Colonic mucosa (tissue), 4 donors: ENCODE measurements at regions not wholly inside any gene's neighbourhood (a gene's known extent, or its start where the extent isn't known, plus 50 kb on each side); places are given as distances from the start of the nearest gene placed in this dataset.

Experiments
- DNase-seq: peaks from one replicate; pipeline ENCODE4 v3.0.0-alpha.2; 2020
- H3K27ac ChIP-seq: fragments of 200-600 bp; one replicate; pipeline ENCODE4 v1.8.0; 2021
- H3K27me3 ChIP-seq: fragments of 200-600 bp; one replicate; pipeline ENCODE4 v1.8.0; 2021
- H3K36me3 ChIP-seq: fragments of 200-600 bp; one replicate; pipeline ENCODE4 v1.8.0; 2021
- H3K4me1 ChIP-seq: fragments of 200-600 bp; one replicate; pipeline ENCODE4 v1.8.0; 2021; ENCODE audit warnings: mild to moderate bottlenecking
- H3K4me3 ChIP-seq: fragments of 200-600 bp; one replicate; pipeline ENCODE4 v1.8.0; 2021
- H3K9ac ChIP-seq, 2 donors: one replicate each; pipeline ENCODE4 v1.7.0; 2013; ENCODE audit warnings: control low read depth in 2 of 2, low read depth in 2 of 2, low read length in 2 of 2
- H3K9me3 ChIP-seq: fragments of 200-600 bp; one replicate; pipeline ENCODE4 v1.8.0; 2021
- CTCF ChIP-seq: fragments of 200-600 bp; IDR thresholded peaks from one replicate; pipeline ENCODE4 v1.8.0; 2022; ENCODE audit warnings: antibody characterized with exemption, mild to moderate bottlenecking
- intact Hi-C: fragments of 100-400 bp; cut with DNase I; formaldehyde crosslinking; loops from one replicate; pipeline ENCODE4 v1.14.1; 2022
- donor health status: healthy.
- donor health status: DM: no; HTN: no; CAD: no.
- donor health status: DM: no; HTN: no; CAD: no.

- no peaks in the 10 kb centered on the region for H3K36me3 ChIP-seq
- H3K9me3 ChIP-seq: no peaks in the 10 kb centered on the region
- no peaks in the 10 kb centered on the region for H3K27me3 ChIP-seq
- DNase-seq: no peak
- H3K4me3 ChIP-seq: no peak overlapping the region
- intact Hi-C loops: no loop called here
- no peak overlapping the region for H3K27ac ChIP-seq
- H3K4me1 ChIP-seq: no peaks in the 10 kb centered on the region
- TF ChIP-seq CTCF: no peak
- H3K9ac ChIP-seq: no peak overlapping the region
These were observed 72.6 kb upstream of the THBS2 start for GRCh38 chr6:169326067-169326799.

GRCh38 chr6:169324656-169325459 is 71.2 kb upstream of the THBS2 start:
- no peak for TF ChIP-seq CTCF
- Histone ChIP-seq H3K9ac (no peak overlapping the region), H3K4me3 (no peak overlapping the region), H3K27ac (no peak overlapping the region), H3K27me3 (no peaks in the 10 kb centered on the region), H3K9me3 (no peaks in the 10 kb centered on the region), H3K4me1 (no peaks in the 10 kb centered on the region), H3K36me3 (no peaks in the 10 kb centered on the region)
- intact Hi-C loops: no loop called here
- no peak for DNase-seq

- H3K9me3 ChIP-seq: no peaks in the 10 kb centered on the region
- H3K27me3 ChIP-seq: no peaks in the 10 kb centered on the region
- no peak overlapping the region for H3K4me3 ChIP-seq
- no peaks in the 10 kb centered on the region for H3K4me1 ChIP-seq
- no peak overlapping the region for H3K9ac ChIP-seq
- TF ChIP-seq CTCF: no peak
- no peak for DNase-seq
- no peaks in the 10 kb centered on the region for H3K36me3 ChIP-seq
- no peak overlapping the region for H3K27ac ChIP-seq
- intact Hi-C loops: no loop called here
These were observed 70.4 kb upstream of the THBS2 start for GRCh38 chr6:169324086-169324485.

- H3K9me3 ChIP-seq: no peaks in the 10 kb centered on the region
- no peak overlapping the region for H3K9ac ChIP-seq
- no peak for TF ChIP-seq CTCF
- no peak overlapping the region for H3K4me3 ChIP-seq
- H3K27me3 ChIP-seq: no peaks in the 10 kb centered on the region
- intact Hi-C loops: no loop called here
- no peaks in the 10 kb centered on the region for H3K4me1 ChIP-seq
- H3K36me3 ChIP-seq: no peaks in the 10 kb centered on the region
- no peak overlapping the region for H3K27ac ChIP-seq
- no peak for DNase-seq
These were observed 69.6 kb upstream of the THBS2 start for GRCh38 chr6:169323221-169323620.

GRCh38 chr6:169321546-169321945 is 67.9 kb upstream of the THBS2 start:
- DNase-seq: no peak
- no peaks in the 10 kb centered on the region for H3K9me3 ChIP-seq
- no peak for TF ChIP-seq CTCF
- H3K27ac ChIP-seq: no peak overlapping the region
- no peaks in the 10 kb centered on the region for H3K4me1 ChIP-seq
- H3K36me3 ChIP-seq: no peaks in the 10 kb centered on the region
- H3K4me3 ChIP-seq: no peak overlapping the region
- H3K9ac ChIP-seq: no peak overlapping the region
- intact Hi-C loops: no loop called here
- H3K27me3 ChIP-seq: no peaks in the 10 kb centered on the region
